Endothelial cell of umbilical vein (primary cell): ENCODE measurements at regions not wholly inside any gene's neighbourhood (a gene's known extent, or its start where the extent isn't known, plus 50 kb on each side); places are given as distances from the start of the nearest gene placed in this dataset.

Source experiments
- BruUV-seq: library from RNA; stranded (reverse); fragments of 400-500 nt; replicated peaks from 2 replicates; lab custom pipeline; 2021; lab: Mats Ljungman, UMichigan
- CTCF ChIA-PET: fragments of 300-600, 350-600 bp; sonication (Branson Sonifier 250); formaldehyde crosslinking; loops from one replicate; lab custom pipeline; 2021; ENCODE audit warnings: antibody characterized with exemption, inconsistent platforms; lab: Charles Lee
- POLR2A ChIA-PET: fragments of 300-600, 350-600 bp; sonication (Branson Sonifier 250); formaldehyde crosslinking; loops from one replicate; lab custom pipeline; 2021; ENCODE audit warnings: antibody characterized with exemption, inconsistent platforms; lab: Charles Lee
- DNase-seq: peaks from one replicate; pipeline ENCODE4 v3.0.0-alpha.2; 2011; ENCODE audit warnings: low read depth, low spot score
- FAIRE-seq: peaks from 2 replicates; lab custom pipeline; 2011; peaks lifted over from hg19 to GRCh38; lab: Jason Lieb, UNC
- H2AFZ ChIP-seq: 2 replicates; pipeline ENCODE4 v1.6.0; 2012; ENCODE audit warnings: low read depth, low read length, control low read depth, inconsistent platforms
- H3K27ac ChIP-seq: 2 replicates; pipeline ENCODE4 v1.5.1; 2011; ENCODE audit warnings: low read depth, mild to moderate bottlenecking, control low read depth, low read length, moderate library complexity; ENCODE audit not compliant: insufficient read depth
- H3K27me3 ChIP-seq, 2 experiments: 2 replicates each; pipeline versions ENCODE4 v1.6.0 to v1.6.1; 2011; ENCODE audit warnings: low read length in 2 of 2, mixed read lengths in 1 of 2; ENCODE audit not compliant: control insufficient read depth in 2 of 2, insufficient read depth in 2 of 2
- H3K36me3 ChIP-seq, 2 experiments: 2 replicates in 1 of 2; 3 replicates in 1 of 2; pipeline ENCODE4 v1.5.1; 2011; ENCODE audit warnings: low read length in 2 of 2, mild to moderate bottlenecking in 1 of 2, moderate library complexity in 1 of 2; ENCODE audit not compliant: control insufficient read depth in 2 of 2, insufficient read depth in 2 of 2; ENCODE audit errors: extremely low read depth in 1 of 2
- H3K4me1 ChIP-seq: 3 replicates; pipeline ENCODE4 v1.5.1; 2011; ENCODE audit warnings: mild to moderate bottlenecking, low read length; ENCODE audit not compliant: control insufficient read depth, insufficient read depth; ENCODE audit errors: extremely low read depth
- H3K4me2 ChIP-seq: 2 replicates; pipeline ENCODE4 v1.6.1; 2011; ENCODE audit warnings: low read length, control low read depth, mixed read lengths; ENCODE audit not compliant: insufficient read depth
- H3K4me3 ChIP-seq, 3 experiments: fragments of 200-600 bp in 1 of 3; sonication (generic), shearing (Covaris generic) in 1 of 3; replicated peaks in 1 of 3; 2 replicates each; pipeline ENCODE4 v1.5.1; 2011 to 2016; ENCODE audit warnings: control low read depth in 3 of 3, low read length in 3 of 3, mild to moderate bottlenecking in 2 of 3, inconsistent platforms in 1 of 3, low read depth in 1 of 3, moderate library complexity in 1 of 3; ENCODE audit not compliant: insufficient read depth in 1 of 3
- H3K79me2 ChIP-seq: 2 replicates; pipeline ENCODE4 v1.6.0; 2012; ENCODE audit warnings: low read length, inconsistent platforms; ENCODE audit not compliant: control insufficient read depth, insufficient read depth
- H3K9ac ChIP-seq: replicated peaks from 2 replicates; pipeline ENCODE3; 2011; ENCODE audit warnings: low read length, control low read depth; ENCODE audit not compliant: insufficient read depth; ENCODE audit errors: extremely low read depth
- H3K9me1 ChIP-seq: replicated peaks from 3 replicates; pipeline ENCODE4 v1.6.0; 2011; ENCODE audit warnings: mild to moderate bottlenecking, low read length; ENCODE audit not compliant: control insufficient read depth, insufficient read depth; ENCODE audit errors: extremely low read depth
- H3K9me3 ChIP-seq: replicated peaks from 2 replicates; pipeline ENCODE4 v1.5.1; 2012; ENCODE audit warnings: low read length, inconsistent platforms; ENCODE audit not compliant: control insufficient read depth, insufficient read depth
- H4K20me1 ChIP-seq: replicated peaks from 2 replicates; pipeline ENCODE3; 2011; ENCODE audit warnings: mild to moderate bottlenecking, low read length; ENCODE audit not compliant: control insufficient read depth, insufficient read depth; ENCODE audit errors: extremely low read depth
- CTCF ChIP-seq, 2 donors: IDR thresholded peaks; 1 replicate in 1 of 2; 2 replicates in 1 of 2; pipeline ENCODE4 v1.5.1; 2011; ENCODE audit warnings: low read length in 2 of 2, mild to moderate bottlenecking in 2 of 2, moderate library complexity in 2 of 2, control low read depth in 1 of 2, inconsistent platforms in 1 of 2, low read depth in 1 of 2; ENCODE audit not compliant: insufficient read depth in 1 of 2; ENCODE audit errors: extremely low read depth in 1 of 2
- EZH2 ChIP-seq: IDR thresholded peaks from 2 replicates; pipeline ENCODE4 v1.6.1; 2012; ENCODE audit warnings: borderline replicate concordance, low read depth, mild to moderate bottlenecking, moderate library complexity, low read length, inconsistent platforms; ENCODE audit not compliant: severe bottlenecking
- FOS ChIP-seq: IDR thresholded peaks from 2 replicates; pipeline ENCODE4 v1.6.1; 2011; ENCODE audit warnings: mild to moderate bottlenecking, low read length, moderate library complexity, borderline replicate concordance; ENCODE audit not compliant: insufficient read depth
- GATA2 ChIP-seq: IDR thresholded peaks from 2 replicates; pipeline ENCODE4 v1.7.0; 2011; ENCODE audit warnings: low read depth, mild to moderate bottlenecking, moderate library complexity, mixed read lengths, low read length; ENCODE audit not compliant: insufficient read length, insufficient read depth
- JUN ChIP-seq: IDR thresholded peaks from 2 replicates; pipeline ENCODE4 v1.6.1; 2011; ENCODE audit warnings: borderline replicate concordance, low read depth; ENCODE audit not compliant: insufficient read length, insufficient read depth
- MAX ChIP-seq: IDR thresholded peaks from 2 replicates; pipeline ENCODE4 v1.6.1; 2011; ENCODE audit not compliant: insufficient read depth, insufficient read length
- MYC ChIP-seq: IDR thresholded peaks from one replicate; pipeline ENCODE4 v1.6.1; 2011; ENCODE audit warnings: mild to moderate bottlenecking, low read depth, low read length
- POLR2A ChIP-seq: IDR thresholded peaks from 2 replicates; pipeline ENCODE4 v1.6.1; 2012; ENCODE audit warnings: low read depth, mild to moderate bottlenecking, control low read depth, low read length
- POLR2AphosphoS5 ChIP-seq: IDR thresholded peaks from 2 replicates; pipeline ENCODE4 v1.6.1; 2012; ENCODE audit warnings: low read depth, mild to moderate bottlenecking, control low read depth, low read length, moderate library complexity; ENCODE audit not compliant: insufficient read depth
- dilution Hi-C: fragments of 300-500 bp; cut with MboI; formaldehyde crosslinking; loops from one replicate; pipeline ENCODE4 v1.15.0; 2019; ENCODE audit warnings: low sequenced_read_pairs; ENCODE audit not compliant: extremely low pct_ligation_motif_present
- intact Hi-C: fragments of 100-400 bp; cut with micrococcal nuclease; formaldehyde crosslinking; loops from one replicate; pipeline ENCODE4 v1.10.0; 2022

- DNase-seq (no peak), FAIRE-seq (no peak)
- Histone ChIP-seq H3K4me2 (no peak overlapping the region), H3K4me1 (no peaks in the 10 kb centered on the region), H3K27me3 (no peaks in the 10 kb centered on the region), H3K4me3 (no peak overlapping the region), H3K27ac (no peak overlapping the region), H4K20me1 (no peaks in the 10 kb centered on the region), H3K79me2 (no peaks in the 10 kb centered on the region), H3K9ac (no peak overlapping the region), H3K9me1 (no peaks in the 10 kb centered on the region), H3K9me3 (no peaks in the 10 kb centered on the region), H3K36me3 (no peaks in the 10 kb centered on the region), H2AFZ (no peak overlapping the region)
- POLR2A ChIA-PET, result no interaction called here
- CTCF ChIA-PET, result no interaction called here
- dilution Hi-C loops, result no loop called here
- intact Hi-C loops, result no loop called here
- BruUV-seq, result no TSS peak
- TF ChIP-seq CTCF (IDR thresholded peaks at IDR 0.05; ENCODE audit: extremely low read depth in 1 of 2, insufficient read depth in 1 of 2, low read depth in 1 of 2, low read length in 2 of 2) (no peak), MYC (no peak), EZH2 (no peak), MAX (no peak), POLR2AphosphoS5 (no peak), FOS (no peak)
These were observed 55.7 kb upstream of the EOLA2 start for GRCh38 chrX:149993989-149994388.

- Histone ChIP-seq H3K4me3 (no peak overlapping the region), H4K20me1 (no peaks in the 10 kb centered on the region), H3K9ac (no peak overlapping the region), H3K9me3 (no peaks in the 10 kb centered on the region), H3K27ac (no peak overlapping the region), H3K4me2 (no peak overlapping the region), H2AFZ (no peak overlapping the region), H3K4me1 (no peaks in the 10 kb centered on the region), H3K27me3 (no peaks in the 10 kb centered on the region), H3K79me2 (no peaks in the 10 kb centered on the region), H3K9me1 (no peaks in the 10 kb centered on the region), H3K36me3 (no peaks in the 10 kb centered on the region)
- FAIRE-seq (no peak), DNase-seq (no peak)
- dilution Hi-C loops, result no loop called here
- ChIA-PET CTCF (no interaction called here), POLR2A (no interaction called here)
- intact Hi-C loops, result no loop called here
- TF ChIP-seq EZH2 (no peak), GATA2 (no peak), MYC (no peak), JUN (no peak), FOS (no peak), CTCF (IDR thresholded peaks at IDR 0.05; ENCODE audit: extremely low read depth in 1 of 2, insufficient read depth in 1 of 2, low read depth in 1 of 2, low read length in 2 of 2) (no peak), POLR2AphosphoS5 (no peak), POLR2A (no peak), MAX (no peak)
- BruUV-seq, result no TSS peak
These were observed 58.2 kb upstream of the EOLA2 start for GRCh38 chrX:149996515-149996914.
